Right lobe of liver (tissue), 4 donors: ENCODE measurements at regions not wholly inside any gene's neighbourhood (a gene's known extent, or its start where the extent isn't known, plus 50 kb on each side); places are given as distances from the start of the nearest gene placed in this dataset.

ENCODE experiments used
- CTCF ChIP-seq, 4 donors: fragments of 200-600 bp in 3 of 4; fragments of 450-650 bp in 1 of 4; IDR thresholded peaks; one replicate each; pipeline versions ENCODE4 v1.5.1 to v1.8.0; 2016 to 2022; ENCODE audit warnings: antibody characterized with exemption in 4 of 4, mild to moderate bottlenecking in 2 of 4
- POLR2A ChIP-seq: fragments of 450-650 bp; IDR thresholded peaks from one replicate; pipeline ENCODE4 v1.6.1; 2017; ENCODE audit warnings: antibody characterized with exemption, mild to moderate bottlenecking
- donor health status: DM: no; HTN: no; CAD: no.
- donor health status: DM: no; HTN: no; CAD: no.
- donor health status: DM: no; HTN: yes; CAD: no.

- TF ChIP-seq CTCF (IDR thresholded peaks at IDR 0.05) (no peak), POLR2A (no peak)
Observed at GRCh38 chr4:94139931-94140612, 67.6 kb upstream of the SMARCAD1 start.
